ENCODE measurements at regions not wholly inside any gene's neighbourhood (a gene's known extent, or its start where the extent isn't known, plus 50 kb on each side); places are given as distances from the start of the nearest gene placed in this dataset.

GRCh38 chr10:28054228-28054860, 55.5 kb upstream of the ODAD2 start:
- DNase-seq = no peak

GRCh38 chr10:28049286-28049685, 50.4 kb upstream of the ODAD2 start:
- no peak for DNase-seq
